ENCODE measurements at regions not wholly inside any gene's neighbourhood (a gene's known extent, or its start where the extent isn't known, plus 50 kb on each side); places are given as distances from the start of the nearest gene placed in this dataset.

DNA sequence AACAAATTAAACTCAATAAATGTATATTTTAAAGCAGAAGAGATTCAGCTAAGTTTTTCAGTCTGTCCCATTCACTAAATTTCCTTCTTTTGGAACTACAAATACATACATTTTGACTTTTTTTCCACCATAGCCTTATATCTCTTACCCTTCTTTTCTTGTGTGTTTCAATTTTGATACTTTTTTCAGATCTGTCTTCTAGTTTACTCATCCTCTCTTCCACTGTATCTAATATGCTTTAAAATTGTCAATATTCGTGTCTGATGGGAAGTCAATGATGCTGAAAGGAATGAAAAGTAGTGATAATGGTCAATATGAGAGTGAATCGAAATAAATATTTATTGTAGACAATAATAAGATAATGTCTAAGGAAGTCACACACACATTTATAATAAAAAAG is 332.3 kb upstream of the KIRREL3 start:
- 74% methylated on average over 2 of the region's 2 CpGs for WGBS
- DNase-seq (ENCODE audit: extremely low spot score): no peak
- intact Hi-C loops (cut with DNase I): no loop called here
- H3K36me3 ChIP-seq: no peaks in the 10 kb centered on the region
- TF ChIP-seq POLR2AphosphoS5 (IDR thresholded peaks at IDR 0.05): no peak
- no peak for TF ChIP-seq EP300 (IDR thresholded peaks at IDR 0.05)
- no peak for TF ChIP-seq POLR2A (IDR thresholded peaks at IDR 0.05; ENCODE audit: low read depth)
- no peaks in the 10 kb centered on the region for H3K4me1 ChIP-seq
- no peak overlapping the region for H3K27ac ChIP-seq (replicated peaks in 1 of 4)
- peaks cover 0 to 10% (median 0%) of the 10 kb centered on the region in 4 donors for H3K9me3 ChIP-seq
- H3K27me3 ChIP-seq: no peaks in the 10 kb centered on the region
- no peak overlapping the region for H3K4me3 ChIP-seq

DNA sequence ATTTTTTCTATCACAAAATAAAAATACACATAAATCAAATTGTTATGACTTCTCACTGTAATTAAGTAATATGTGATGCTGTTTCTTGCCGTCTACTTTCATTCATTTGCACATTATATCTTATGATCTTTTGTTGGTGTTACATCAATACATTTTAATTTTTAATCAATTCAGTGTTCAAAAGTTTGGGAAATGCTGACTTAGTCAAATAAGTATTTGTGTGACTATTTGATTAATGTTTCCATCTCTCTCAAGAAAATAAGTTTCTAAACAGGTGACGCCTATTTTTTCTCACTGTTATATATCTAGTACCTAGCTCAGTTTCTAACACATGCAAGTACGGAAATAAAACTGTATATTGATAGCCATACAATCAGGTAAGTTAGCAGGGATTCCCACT is 329.5 kb upstream of the KIRREL3 start:
- DNase-seq (ENCODE audit: extremely low spot score): no peak
- Histone ChIP-seq H3K9me3 (peaks cover 0 to 10% (median 0%) of the 10 kb centered on the region in 4 donors), H3K36me3 (no peaks in the 10 kb centered on the region), H3K27me3 (no peaks in the 10 kb centered on the region), H3K4me3 (no peak overlapping the region), H3K27ac (replicated peaks in 1 of 4) (no peak overlapping the region), H3K4me1 (no peaks in the 10 kb centered on the region)
- 51% methylated on average over 3 of the region's 3 CpGs for WGBS
- TF ChIP-seq, protein P1, sequence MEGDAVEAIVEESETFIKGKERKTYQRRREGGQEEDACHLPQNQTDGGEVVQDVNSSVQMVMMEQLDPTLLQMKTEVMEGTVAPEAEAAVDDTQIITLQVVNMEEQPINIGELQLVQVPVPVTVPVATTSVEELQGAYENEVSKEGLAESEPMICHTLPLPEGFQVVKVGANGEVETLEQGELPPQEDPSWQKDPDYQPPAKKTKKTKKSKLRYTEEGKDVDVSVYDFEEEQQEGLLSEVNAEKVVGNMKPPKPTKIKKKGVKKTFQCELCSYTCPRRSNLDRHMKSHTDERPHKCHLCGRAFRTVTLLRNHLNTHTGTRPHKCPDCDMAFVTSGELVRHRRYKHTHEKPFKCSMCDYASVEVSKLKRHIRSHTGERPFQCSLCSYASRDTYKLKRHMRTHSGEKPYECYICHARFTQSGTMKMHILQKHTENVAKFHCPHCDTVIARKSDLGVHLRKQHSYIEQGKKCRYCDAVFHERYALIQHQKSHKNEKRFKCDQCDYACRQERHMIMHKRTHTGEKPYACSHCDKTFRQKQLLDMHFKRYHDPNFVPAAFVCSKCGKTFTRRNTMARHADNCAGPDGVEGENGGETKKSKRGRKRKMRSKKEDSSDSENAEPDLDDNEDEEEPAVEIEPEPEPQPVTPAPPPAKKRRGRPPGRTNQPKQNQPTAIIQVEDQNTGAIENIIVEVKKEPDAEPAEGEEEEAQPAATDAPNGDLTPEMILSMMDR (IDR thresholded peaks at IDR 0.05): no peak
- TF ChIP-seq EP300 (IDR thresholded peaks at IDR 0.05) (no peak), POLR2AphosphoS5 (IDR thresholded peaks at IDR 0.05) (no peak), POLR2A (IDR thresholded peaks at IDR 0.05; ENCODE audit: low read depth) (no peak)
- intact Hi-C loops (cut with DNase I): no loop called here

DNA sequence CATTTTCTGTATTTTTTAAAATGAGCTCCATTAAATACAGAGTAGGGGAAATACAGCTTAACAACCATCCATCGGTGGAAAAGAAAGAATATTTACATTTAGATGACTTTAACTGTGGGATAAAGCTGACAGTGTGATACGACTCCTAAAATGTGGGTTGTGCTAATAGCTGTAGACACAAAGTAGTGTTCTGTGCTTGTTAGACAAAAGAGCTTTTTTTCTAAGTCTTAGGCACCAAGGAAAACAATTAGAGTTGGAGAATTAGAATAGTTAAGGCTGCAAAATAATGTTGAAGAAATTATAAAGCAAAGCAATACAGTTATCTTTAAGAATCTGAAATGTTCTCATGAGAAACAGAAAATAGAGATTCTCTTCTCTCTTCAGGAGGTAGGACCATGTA is 307.7 kb upstream of the KIRREL3 start:
- Histone ChIP-seq H3K27ac (replicated peaks in 1 of 4) (no peak overlapping the region), H3K4me1 (no peaks in the 10 kb centered on the region), H3K4me3 (no peak overlapping the region), H3K36me3 (no peaks in the 10 kb centered on the region), H3K27me3 (no peaks in the 10 kb centered on the region), H3K9me3 (no peaks in the 10 kb centered on the region)
- no peak for DNase-seq (ENCODE audit: extremely low spot score)
- TF ChIP-seq POLR2A (IDR thresholded peaks at IDR 0.05; ENCODE audit: low read depth) (no peak), EP300 (IDR thresholded peaks at IDR 0.05) (no peak), POLR2AphosphoS5 (IDR thresholded peaks at IDR 0.05) (no peak)
- TF ChIP-seq, protein P1 (IDR thresholded peaks at IDR 0.05): no peak
- 48% methylated on average over 2 of the region's 2 CpGs for WGBS
- intact Hi-C loops (cut with DNase I): no loop called here

DNA sequence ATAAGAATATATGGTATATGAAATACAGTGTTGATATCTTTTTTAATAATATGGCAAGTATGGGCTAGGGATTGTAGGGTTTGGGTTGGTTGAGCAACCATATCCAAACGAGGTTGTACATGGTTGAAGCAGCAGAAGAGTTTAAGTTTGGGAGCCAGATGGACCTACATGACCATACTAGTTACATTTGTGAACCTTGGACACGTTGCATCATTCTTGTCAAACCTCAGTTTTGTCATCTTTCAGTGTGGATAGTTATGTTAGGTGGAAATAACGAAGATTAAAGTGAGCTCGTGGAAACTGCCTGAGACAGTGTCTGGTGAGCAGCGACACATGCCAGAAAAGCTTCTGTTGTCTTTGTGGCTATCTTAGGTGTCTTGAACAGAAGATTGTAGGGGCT is 307.1 kb upstream of the KIRREL3 start:
- H3K36me3 ChIP-seq: no peaks in the 10 kb centered on the region
- no peak for DNase-seq (ENCODE audit: extremely low spot score)
- H3K4me1 ChIP-seq: no peaks in the 10 kb centered on the region
- H3K27me3 ChIP-seq: no peaks in the 10 kb centered on the region
- WGBS: 72% methylated on average over 5 of the region's 5 CpGs
- no peak overlapping the region for H3K27ac ChIP-seq (replicated peaks in 1 of 4)
- H3K9me3 ChIP-seq: no peaks in the 10 kb centered on the region
- TF ChIP-seq, protein P1 (IDR thresholded peaks at IDR 0.05): no peak
- TF ChIP-seq POLR2AphosphoS5 (IDR thresholded peaks at IDR 0.05) (no peak), POLR2A (IDR thresholded peaks at IDR 0.05; ENCODE audit: low read depth) (no peak), EP300 (IDR thresholded peaks at IDR 0.05) (no peak)
- H3K4me3 ChIP-seq: no peak overlapping the region
- intact Hi-C loops (cut with DNase I): no loop called here

DNA sequence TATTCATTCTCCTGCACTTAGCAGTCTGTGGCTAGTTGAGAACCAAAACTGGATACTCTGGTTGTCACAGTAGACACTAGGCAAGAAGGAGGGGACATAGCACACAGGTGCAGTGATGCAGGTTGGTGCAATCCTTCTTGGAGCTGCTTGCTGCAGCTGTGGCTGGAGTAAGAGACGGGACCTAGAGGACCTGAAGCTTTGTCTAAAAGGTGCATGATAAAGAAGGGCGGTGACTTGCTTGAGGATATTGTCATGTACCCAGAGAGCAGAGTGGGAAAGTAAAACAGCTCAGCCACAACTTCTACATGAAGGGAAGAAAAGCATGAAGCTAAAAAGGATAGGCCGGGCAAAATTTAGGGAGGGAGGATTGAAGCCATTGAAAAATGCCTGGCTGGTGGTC is 304.1 kb upstream of the KIRREL3 start:
- Histone ChIP-seq H3K27me3 (no peaks in the 10 kb centered on the region), H3K27ac (replicated peaks in 1 of 4) (no peak overlapping the region), H3K4me1 (no peaks in the 10 kb centered on the region), H3K36me3 (no peaks in the 10 kb centered on the region), H3K9me3 (no peaks in the 10 kb centered on the region), H3K4me3 (no peak overlapping the region)
- TF ChIP-seq EP300 (IDR thresholded peaks at IDR 0.05) (no peak), POLR2A (IDR thresholded peaks at IDR 0.05; ENCODE audit: low read depth) (no peak), POLR2AphosphoS5 (IDR thresholded peaks at IDR 0.05) (no peak)
- TF ChIP-seq, protein P1 (IDR thresholded peaks at IDR 0.05): no peak
- DNase-seq (ENCODE audit: extremely low spot score): no peak
- intact Hi-C loops (cut with DNase I): no loop called here
- WGBS: 98% methylated on average over 3 of the region's 3 CpGs
